HG02840 (cell line): ENCODE measurements at regions not wholly inside any gene's neighbourhood (a gene's known extent, or its start where the extent isn't known, plus 50 kb on each side); places are given as distances from the start of the nearest gene placed in this dataset.
"Not testable (repeated sequence)": the region's sequence is repeated elsewhere in the genome, so short reads cannot be mapped to it uniquely, and the experiment has no call there.

Experiments
- ATAC-seq: cut with Tn5 transposase; IDR thresholded peaks from one replicate; pipeline ENCODE4 v1.9.1; 2021; ENCODE audit warnings: mild to moderate bottlenecking, moderate library complexity, moderate number of reproducible peaks; ENCODE audit not compliant: unreplicated experiment, low FRiP score

DNA sequence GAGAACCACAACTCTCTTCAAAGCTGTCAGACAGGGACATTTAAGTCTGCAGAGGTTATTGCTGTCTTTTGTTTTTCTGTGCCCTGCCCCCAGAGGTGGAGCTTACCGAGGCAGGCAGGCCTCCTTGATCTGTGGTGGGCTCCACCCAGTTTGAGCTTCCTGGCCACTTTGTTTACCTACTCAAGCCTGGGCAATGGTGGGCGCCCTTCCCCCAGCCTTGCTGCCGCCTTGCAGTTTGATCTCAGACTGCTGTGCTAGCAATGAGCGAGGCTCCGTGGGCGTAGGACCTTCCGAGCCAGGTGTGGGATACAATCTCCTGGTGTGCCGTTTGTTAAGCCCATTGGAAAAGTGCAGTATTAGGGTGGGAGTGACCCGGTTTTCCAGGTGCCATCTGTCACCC is 822.1 kb downstream of the KCNMA1 start:
- ATAC-seq: not testable (repeated sequence)

- ATAC-seq: no peak
Observed at GRCh38 chr10:76811430-76811829, 826.2 kb downstream of the KCNMA1 start.

GRCh38 chr10:76788452-76788811 is 849.2 kb downstream of the KCNMA1 start:
- ATAC-seq: no peak

DNA sequence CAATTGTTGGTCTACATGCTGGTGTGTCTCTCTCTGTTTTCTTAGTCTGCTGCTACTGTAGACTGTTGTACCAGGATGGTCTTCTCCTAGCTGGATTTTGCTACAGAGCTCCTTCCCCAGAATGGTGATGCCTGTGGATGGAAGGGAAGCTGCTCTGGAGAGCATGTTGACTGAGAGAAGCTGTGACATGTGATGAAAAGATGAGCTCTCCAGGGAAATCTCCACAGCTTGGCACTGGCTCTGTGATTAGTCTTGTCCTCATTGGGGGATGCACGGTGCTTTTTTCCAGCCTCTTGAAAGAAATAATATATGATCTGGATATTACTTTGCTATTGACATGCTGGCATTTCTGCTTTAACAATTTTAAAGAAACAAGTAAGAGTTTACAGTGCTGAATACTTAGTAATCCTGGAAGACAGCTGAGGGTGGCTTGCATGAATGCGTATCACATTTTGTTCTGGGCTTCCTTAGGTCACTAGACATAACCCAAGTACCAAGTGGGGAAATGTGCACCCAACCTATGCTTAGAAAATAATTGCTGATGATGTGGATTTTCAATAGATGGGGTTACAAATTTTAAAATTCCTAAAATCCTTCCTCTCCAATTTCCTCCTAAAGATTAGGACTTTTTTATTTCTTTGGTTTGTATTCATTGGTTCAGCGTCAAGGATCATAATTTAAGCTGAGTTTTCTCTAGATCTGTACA is 849.7 kb downstream of the KCNMA1 start:
- no peak for ATAC-seq

GRCh38 chr10:76786504-76787072 is 851.0 kb downstream of the KCNMA1 start:
- no peak for ATAC-seq

DNA sequence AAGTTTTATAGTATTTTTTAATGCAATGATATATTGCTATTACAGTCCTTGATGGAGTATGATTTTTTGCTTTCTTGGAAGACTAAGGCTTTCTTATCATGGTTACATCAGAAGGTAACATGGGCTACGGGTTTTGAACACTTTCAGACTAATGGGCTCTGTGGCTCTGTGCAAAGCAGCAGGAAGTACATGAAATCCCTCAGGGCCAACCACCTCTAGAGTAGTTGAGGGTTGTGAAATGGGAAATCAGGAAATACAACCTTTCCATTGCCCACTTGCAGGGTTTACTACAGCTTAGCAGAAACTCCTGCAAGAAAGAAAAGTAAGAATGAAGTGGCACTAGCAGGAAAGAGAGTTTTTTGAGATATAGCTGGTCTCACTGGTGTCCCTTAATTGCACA is 853.5 kb downstream of the KCNMA1 start:
- no peak for ATAC-seq

DNA sequence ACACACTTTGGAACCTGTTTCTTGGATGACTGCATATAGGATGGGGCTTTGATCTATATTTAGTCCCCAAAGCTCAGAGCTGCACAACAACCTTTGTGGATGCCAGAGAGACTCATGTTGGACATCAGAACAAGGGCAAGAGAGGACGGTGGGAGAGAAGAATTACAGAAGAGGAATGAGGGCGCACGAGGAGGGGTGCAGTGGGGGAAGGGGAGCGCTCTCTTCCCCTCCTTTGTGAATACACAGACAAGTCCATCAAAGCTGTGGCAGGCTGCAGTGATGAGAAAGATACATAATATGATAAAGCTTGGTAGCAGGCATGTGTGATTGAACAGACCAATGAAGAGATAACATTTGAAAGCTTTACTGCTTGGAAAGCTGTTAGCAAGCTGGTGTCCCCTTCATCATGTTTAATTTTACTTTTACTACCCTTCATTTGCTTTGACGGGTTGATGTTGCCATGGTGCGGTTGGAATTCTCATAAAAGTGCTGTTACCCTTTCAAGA is 857.8 kb downstream of the KCNMA1 start:
- ATAC-seq: no peak

- ATAC-seq: no peak
Observed at GRCh38 chr10:76778914-76779795, 858.5 kb downstream of the KCNMA1 start.

DNA sequence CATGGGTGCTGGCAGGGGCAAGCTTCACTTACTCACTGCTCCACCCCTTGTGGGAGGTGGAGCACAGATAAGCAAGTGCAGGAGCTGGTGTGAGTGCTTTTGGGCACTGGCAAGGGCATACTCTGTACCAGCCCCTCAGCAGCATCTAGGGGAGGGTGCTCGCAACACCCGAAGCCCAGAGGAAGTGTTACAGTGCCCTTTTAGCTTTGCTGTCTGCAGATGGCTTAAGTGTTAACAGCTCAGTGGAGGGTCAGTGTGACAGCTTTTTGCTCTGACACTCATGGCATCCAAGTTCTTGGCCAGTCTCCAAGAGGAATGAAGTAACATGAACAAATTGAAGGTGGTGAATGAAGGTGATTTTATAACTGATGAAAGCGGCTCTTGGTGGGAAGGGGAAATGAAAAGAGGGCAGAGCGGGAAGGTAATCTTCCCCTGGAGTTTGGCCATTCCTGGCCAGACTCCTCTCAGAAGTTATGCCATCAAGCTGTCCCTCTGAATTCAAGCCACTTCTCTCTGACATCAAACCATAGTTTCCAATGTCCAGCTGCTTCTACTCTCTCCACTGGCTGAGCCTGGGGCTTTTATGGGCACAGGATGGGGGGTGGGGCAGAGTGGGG is 862.5 kb downstream of the KCNMA1 start:
- no peak for ATAC-seq

DNA sequence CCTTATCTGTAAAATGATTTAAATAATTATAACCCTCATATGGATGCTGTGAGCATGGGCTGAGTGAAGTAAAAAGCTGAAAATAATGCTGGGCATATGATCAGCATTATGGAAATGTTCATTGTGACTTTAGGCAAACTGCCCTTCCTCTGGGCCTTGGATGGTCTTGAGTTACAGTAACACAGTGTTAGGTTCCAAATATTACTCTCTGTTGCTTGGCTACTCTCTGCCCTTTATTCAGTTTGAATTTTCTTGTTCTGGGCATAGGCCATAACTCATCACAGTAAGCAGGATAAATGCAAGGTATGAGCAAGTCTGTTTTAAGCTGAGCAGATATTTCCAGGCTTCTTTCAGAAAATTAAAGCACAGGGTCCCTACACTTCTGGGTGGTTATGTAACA is 868.0 kb downstream of the KCNMA1 start:
- no peak for ATAC-seq

DNA sequence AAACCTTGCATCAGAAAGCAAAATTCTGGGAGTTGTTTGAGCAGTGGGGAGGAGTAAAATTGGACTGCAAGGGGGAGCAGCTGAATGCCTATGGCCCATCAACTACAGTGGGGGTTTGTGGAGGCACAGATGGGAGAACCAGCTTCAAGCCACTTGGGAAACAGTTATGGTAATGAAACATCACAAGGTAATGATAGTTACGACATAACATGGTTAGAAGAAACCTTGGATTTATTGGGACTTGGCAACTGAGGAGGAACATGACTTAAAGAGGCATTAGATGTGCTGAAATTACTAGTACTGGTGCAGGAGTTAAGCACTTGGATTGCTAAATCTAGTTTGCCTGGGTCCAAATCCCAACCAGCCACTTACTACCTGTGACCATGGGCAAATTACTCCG is 868.4 kb downstream of the KCNMA1 start:
- no peak for ATAC-seq

DNA sequence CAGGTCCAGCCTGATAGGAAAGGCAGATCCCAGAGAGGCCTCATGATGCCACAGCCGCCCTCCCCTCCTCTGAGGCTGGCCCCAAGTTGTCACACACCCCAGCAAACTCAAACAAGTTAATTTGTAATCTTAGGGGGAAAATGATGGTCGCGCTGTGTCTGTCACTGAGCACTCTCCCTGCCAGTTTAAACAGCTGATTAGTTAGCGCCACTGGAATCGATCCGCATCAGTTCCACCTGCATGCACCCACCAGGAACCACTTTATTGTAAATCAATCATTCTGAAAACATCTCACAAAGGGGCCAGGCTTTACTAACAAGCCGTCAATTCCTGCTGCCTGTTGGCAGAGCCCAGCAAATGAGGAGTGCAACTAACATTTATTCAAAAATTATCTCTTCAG is 870.9 kb downstream of the KCNMA1 start:
- ATAC-seq: no peak

- not testable (repeated sequence) for ATAC-seq
Observed at GRCh38 chr10:76764921-76765320, 872.7 kb downstream of the KCNMA1 start.

GRCh38 chr10:76764177-76764576 is 873.4 kb downstream of the KCNMA1 start:
- no peak for ATAC-seq

GRCh38 chr10:76763376-76763775 is 874.2 kb downstream of the KCNMA1 start:
- ATAC-seq: no peak

GRCh38 chr10:76759681-76760080 is 877.9 kb downstream of the KCNMA1 start:
- no peak for ATAC-seq

DNA sequence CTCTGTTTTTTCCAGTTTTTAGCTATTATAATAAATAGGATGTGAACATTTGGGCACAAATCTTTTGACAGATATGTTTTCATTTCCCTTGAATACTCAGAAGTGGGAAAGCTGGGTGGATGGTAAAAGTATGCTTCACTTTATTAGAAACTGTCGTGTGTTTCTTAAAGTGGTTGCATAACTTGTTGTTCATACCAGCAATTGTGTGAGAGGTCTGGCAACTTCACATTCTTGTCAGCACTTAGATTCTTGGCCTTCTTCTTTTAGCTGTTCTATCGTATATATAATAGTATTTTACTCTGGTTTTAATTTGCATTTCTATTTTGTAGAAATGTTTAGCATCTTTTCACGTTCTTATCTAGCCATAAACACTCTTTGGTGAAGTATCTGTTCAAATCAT is 894.4 kb downstream of the KCNMA1 start:
- ATAC-seq: no peak

DNA sequence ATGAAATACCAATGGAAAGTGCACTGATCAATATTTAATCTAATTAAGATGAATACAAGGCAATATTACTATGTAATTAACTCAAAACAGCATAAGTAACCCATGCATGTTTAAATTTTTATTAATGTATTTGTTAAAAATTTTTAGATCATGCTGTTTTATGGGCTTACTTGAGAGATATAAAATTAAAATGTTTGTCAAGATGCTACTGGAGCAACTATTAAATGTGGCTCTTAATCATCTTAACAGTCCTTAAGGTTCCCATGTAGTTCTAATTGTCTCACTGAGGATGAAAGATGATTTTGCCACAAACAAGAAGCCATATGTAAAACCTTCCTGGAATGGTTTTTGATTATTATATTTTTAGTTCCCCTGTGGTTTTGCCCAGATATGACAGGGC is 897.1 kb downstream of the KCNMA1 start:
- no peak for ATAC-seq

DNA sequence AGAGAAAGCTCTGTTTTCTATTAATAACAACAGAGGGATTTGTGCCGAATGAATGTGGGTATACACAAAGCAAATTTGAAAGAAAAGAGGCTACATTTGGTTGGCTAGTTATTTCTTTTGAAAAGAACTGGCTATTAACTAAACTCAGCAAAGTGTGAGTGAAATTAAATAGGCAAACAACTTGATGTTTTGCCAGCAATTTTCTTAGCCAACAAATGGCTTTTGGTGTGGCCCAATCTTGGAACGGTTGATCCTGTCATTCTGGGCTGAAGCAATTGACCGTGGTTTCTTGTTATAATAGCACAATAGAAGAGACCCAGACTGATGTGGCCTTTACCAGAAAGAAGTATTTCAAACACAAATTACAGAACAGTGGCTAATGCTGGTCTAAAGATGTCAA is 898.6 kb downstream of the KCNMA1 start:
- no peak for ATAC-seq

GRCh38 chr10:76736815-76737618 is 900.6 kb downstream of the KCNMA1 start:
- no peak for ATAC-seq
